Neural progenitor cell (in vitro differentiated cells): ENCODE measurements at regions not wholly inside any gene's neighbourhood (a gene's known extent, or its start where the extent isn't known, plus 50 kb on each side); places are given as distances from the start of the nearest gene placed in this dataset.

ENCODE experiments used
- EZH2 ChIP-seq: fragments of 200-600 bp; sonication (generic); IDR thresholded peaks from 2 replicates; pipeline ENCODE4 v1.6.1; 2017; ENCODE audit warnings: antibody characterized with exemption, mild to moderate bottlenecking, moderate library complexity
- TF ChIP-seq, protein P1 (sequence below): fragments of 200-600 bp; sonication (generic); IDR thresholded peaks from 2 replicates; pipeline ENCODE4 v1.5.1; 2017; ENCODE audit warnings: antibody characterized with exemption, mild to moderate bottlenecking

DNA sequence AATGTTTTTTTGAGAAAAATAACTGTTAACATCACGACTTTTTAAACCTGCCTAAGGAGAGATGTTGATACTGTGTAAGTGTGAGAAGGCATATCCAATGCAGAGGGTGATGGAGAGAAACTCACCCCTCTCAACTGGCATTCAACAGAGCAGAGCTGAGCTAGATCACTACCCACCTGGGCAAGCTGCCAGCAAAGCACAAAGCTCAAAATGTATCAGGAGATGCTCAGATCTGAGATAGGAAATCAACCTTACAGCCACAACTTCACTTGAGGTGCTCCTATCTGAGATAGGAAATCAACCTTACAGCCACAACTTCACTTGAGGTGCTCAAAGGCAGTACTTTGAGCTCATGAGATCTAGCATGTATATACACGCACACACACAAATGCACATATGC, 151.5 kb upstream of the PDE1C start:
- TF ChIP-seq, protein P1, sequence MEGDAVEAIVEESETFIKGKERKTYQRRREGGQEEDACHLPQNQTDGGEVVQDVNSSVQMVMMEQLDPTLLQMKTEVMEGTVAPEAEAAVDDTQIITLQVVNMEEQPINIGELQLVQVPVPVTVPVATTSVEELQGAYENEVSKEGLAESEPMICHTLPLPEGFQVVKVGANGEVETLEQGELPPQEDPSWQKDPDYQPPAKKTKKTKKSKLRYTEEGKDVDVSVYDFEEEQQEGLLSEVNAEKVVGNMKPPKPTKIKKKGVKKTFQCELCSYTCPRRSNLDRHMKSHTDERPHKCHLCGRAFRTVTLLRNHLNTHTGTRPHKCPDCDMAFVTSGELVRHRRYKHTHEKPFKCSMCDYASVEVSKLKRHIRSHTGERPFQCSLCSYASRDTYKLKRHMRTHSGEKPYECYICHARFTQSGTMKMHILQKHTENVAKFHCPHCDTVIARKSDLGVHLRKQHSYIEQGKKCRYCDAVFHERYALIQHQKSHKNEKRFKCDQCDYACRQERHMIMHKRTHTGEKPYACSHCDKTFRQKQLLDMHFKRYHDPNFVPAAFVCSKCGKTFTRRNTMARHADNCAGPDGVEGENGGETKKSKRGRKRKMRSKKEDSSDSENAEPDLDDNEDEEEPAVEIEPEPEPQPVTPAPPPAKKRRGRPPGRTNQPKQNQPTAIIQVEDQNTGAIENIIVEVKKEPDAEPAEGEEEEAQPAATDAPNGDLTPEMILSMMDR, result no peak
- no peak for TF ChIP-seq EZH2
